GM21786 (cell line): ENCODE measurements at regions not wholly inside any gene's neighbourhood (a gene's known extent, or its start where the extent isn't known, plus 50 kb on each side); places are given as distances from the start of the nearest gene placed in this dataset.

ENCODE experiments used
- ATAC-seq: cut with Tn5 transposase; IDR thresholded peaks from one replicate; pipeline ENCODE4 v1.9.1; 2021; ENCODE audit not compliant: unreplicated experiment

GRCh38 chr6:88558981-88559380 is 392.8 kb upstream of the CNR1 start:
- no peak for ATAC-seq

DNA sequence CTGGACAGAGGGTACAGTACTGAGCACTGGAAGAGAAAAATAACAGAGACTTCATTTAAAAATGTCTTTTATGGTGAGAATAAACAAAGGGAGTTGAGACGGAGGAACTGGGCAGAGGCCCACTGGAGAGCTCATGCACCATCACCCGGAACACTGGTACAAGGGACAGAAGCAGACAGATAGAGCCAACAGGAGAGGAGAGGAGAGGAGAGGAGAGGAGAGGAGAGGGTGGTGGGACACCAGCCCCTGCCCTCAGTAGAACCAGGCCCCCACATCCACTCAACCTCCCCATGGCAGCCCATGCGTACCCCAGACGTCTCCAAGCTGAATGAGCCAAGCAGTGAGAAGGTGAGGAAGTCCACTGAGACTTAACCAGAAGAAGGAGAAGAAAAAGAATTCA is 390.5 kb upstream of the CNR1 start:
- no peak for ATAC-seq

DNA sequence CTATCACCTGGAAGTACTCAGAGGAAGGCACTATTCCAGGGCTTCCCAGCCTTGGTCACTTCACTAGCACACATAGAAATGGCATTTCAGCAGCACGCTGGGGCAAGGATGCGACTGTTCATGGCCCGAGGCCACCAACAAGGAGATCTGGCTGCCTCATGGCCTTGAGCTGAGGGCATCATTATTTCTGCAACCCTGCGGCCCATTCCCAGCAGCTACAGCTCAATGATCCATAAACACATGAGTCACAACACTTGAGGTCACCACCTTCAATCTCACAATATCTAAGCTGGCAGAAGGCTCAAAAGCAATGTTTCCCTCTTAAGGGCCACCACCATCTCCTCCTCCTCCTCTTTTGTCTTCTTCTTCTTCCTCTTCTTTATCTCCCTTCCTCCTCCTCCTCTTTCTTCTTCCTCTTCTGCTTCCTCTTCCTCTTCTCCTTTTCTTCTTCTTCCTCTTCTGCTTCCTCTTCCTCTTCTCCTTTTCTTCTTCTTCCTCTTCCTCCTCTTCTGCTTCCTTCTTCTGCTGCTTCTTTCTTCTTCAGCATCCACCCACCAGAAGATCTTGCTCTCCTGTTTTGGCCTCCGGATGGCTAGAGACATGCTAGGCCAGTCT is 382.9 kb upstream of the CNR1 start:
- no peak for ATAC-seq

- no peak for ATAC-seq
Measured at GRCh38 chr6:88547768-88548167, 381.6 kb upstream of the CNR1 start.

DNA sequence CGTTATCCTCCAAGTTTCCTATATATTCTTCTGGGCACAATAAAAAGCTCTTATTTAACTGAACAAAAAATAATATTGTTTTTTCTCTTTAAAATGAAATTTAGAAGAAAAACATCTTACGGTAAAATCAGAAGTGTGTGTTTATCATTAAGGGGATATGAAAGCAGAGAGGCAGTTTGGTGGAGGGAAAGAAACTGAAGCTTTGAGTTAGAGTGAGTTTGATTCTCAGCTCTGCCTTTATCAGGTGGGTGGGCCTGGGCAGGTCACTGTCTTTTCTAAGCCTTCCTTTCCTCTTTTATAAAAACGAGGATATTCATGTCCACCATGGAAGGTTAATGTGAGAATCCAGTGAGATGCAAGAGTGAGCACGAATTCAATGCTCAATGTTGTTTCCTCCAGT is 379.8 kb upstream of the CNR1 start:
- no peak for ATAC-seq

- no peak for ATAC-seq
Measured at GRCh38 chr6:88544986-88545612, 379.0 kb upstream of the CNR1 start.

DNA sequence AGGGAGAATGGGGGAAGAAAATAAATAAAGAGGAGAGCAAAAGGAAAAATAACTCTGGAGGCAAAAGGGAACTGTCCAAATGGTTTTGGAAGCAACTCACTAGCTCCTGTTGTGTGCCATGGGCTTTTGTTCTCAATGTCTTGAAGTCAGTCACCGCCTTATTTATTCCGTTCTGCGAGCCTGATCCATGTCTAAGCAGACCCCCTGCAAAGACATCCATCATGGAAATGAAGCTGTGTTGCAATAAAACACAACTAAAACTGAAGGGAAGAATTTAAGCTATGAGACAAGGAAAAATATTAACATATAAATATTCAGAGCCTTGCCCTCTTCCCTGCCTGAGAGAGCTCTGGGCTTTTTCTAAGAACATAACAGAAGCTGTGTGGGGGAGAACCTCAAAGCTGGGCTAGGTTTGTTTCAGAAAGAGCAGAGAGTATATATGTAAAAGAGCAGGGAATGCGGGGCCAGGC is 373.2 kb upstream of the CNR1 start:
- no peak for ATAC-seq

DNA sequence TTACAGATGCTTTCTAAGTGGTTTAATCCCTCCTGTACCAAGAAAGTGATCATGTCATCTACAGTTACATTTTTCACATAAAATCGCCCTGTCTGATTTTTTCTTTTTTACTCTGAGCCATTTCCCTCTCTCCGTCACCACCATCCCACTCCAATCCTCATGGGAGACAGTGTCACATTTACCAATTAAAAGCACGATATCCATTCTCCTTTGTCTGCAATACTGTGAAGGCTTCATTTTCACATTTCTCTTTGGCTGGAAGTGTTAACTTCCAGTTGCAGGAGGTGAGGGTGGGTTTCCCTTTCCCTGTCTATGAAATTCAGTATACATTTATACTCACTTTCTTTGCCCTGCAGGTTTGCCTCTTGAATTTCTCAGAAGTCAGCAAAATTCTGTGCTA is 372.7 kb upstream of the CNR1 start:
- no peak for ATAC-seq

DNA sequence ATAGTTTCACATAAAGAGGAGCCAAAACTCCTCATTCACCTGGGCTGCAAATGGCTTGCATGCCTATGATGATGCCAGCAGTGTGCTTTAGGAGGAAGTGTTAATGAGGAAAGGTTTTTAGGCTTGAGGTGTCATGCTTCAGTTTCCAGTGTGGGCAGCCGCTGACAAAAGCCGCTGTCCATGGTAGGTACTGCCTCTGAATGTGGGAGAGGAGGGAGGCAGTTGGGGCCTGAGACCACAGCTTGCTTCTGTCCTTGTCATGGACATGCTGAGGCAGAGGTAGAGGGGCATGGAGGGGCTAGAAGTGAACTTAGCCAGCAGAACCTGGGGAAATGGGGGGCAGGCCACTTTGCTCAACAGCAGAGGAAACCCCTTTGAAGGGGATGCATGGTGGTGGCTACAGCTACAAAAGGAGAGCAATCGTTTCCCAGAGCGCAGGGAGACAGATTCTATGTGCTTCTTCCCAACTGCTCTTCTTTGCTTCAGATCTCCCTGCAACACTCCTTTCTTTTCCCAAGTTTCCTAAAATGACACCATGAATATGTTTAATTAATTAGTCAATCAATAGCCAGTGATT is 372.1 kb upstream of the CNR1 start:
- no peak for ATAC-seq

- no peak for ATAC-seq
Measured at GRCh38 chr6:88536071-88536625, 370.0 kb upstream of the CNR1 start.

DNA sequence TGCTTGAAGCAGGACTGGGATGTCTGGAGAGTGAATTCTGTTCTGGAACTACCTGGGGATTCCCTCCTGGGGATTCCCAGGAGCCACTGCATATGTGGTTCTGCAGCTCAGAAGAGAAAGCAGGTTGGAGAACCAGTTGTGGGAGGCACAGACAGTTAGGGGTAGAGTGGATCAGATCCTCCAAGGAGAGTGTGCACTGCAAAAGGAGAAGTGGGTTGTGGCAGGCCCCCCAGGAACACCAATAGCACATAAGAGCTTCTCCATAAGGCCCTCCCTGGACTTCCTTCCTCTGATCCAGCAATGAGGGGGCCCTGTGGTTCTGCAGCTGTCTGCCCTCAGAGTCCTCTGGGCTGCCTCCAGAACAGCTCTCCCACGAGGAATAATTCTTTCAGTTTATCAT is 369.2 kb upstream of the CNR1 start:
- ATAC-seq: no peak

DNA sequence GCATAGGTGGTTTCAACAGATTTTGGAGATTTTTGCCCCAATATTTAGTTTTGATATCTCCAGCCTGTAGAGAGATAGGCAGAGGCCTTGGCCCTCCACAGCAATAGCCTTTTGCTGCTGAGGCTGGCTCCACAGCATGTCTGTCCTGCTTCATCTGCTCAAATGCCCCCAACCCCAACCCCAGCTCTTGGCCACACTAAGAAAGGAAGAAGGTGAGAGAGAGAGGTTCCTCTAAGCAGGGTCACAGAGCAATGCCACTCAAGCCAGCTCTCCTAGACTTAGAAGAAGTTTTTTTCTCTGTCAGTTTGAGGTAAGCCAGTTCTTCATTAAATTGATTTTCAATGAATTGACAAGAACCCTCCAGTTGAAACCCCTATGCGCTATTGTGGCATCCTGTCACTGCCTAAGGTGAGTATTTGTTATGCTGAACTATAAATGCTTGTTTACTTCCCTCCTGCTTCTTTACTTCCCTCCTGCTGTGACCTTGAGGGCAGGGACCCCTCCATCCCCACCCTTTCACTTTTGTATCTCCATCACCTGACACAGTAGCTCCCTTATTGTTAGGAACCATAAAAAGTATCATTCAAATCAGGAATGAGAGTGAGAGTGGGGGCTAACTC is 366.2 kb upstream of the CNR1 start:
- ATAC-seq: no peak

- ATAC-seq: no peak
Measured at GRCh38 chr6:88529726-88530125, 363.6 kb upstream of the CNR1 start.

DNA sequence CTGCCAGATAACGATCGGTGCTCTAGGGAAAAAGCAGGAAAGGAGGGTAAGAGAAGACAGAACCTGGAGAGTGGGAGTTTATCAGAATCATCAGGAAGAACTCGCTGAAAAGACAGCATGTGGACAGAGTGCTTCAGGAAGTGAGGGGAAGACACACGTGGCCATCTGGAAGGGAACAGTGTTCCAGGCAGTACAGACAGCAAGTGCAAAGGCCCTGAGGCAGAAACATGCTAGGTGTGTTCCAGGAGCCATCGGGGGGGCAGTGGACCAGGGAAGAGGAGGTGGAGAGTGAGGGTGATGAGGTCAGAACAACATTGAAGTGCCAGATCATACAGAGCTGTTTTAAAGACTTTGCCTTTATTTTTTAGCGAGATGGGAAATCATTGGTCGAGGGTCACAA is 354.3 kb upstream of the CNR1 start:
- ATAC-seq: no peak

DNA sequence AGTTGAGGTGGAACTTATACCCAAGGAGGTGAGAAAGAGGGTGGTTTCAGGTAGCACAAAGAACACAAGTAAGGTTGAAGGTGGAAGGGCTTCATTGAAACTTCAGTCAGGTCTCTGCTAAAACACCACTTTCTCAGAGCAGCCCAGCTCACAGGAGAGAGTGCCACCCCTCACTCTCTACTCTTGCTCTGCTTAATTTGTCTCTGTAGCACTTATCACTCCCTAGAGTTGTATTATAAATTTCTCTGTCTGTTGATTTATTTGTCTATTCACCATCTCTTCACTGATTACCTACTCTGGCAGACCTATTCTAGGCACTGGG is 353.8 kb upstream of the CNR1 start:
- no peak for ATAC-seq

DNA sequence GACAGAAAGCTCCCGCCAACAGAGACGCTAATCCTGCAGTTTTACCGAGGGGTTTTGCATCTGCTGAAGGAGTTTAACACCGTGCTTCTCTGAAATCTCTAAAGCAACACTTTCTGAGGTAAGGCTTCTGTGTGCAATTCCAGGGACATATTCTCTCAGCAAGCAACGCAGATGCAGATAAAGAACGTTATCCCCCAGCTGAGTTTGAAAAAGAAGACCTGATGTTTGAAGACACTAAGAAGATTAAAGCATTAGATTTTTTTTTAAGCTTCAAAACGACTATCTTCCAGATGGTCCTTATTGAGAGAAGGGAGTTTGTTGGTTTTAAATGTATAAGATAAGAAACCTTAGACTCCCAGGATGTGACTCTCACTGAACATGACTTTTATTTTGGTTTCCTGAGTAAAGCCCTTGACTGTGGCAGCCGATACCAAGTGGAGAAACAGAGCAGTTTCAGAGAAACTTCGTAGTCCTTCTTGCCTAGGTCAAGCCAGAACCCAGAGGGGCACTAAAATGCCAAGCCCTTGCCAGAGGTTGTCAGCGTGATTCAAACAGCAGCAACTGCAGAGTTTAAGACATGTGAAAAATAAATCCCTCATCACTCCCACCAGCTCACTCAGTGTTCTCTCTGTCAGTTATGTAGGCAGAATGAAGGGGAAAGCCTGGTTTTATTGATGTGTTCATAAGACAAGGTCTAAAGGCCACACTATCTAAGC is 353.3 kb upstream of the CNR1 start:
- no peak for ATAC-seq

DNA sequence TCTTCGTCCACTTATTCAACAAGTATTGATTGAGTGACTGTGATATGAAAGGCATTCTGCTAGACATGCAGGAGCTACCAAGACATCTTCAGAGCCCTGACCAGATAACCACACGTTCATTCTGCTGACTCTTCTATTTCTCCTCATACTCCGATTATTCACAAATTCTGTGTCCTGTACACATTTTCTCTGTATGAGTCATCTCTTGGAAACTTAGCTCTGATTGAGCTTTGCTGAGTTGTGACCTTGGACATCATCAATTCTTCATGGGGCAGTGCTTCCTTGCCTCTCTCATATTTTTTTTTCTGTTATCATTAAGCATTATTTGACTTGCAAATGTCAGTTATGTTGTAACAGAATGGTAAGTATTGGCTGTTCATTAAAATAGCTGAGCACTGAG is 351.6 kb upstream of the CNR1 start:
- ATAC-seq: no peak

DNA sequence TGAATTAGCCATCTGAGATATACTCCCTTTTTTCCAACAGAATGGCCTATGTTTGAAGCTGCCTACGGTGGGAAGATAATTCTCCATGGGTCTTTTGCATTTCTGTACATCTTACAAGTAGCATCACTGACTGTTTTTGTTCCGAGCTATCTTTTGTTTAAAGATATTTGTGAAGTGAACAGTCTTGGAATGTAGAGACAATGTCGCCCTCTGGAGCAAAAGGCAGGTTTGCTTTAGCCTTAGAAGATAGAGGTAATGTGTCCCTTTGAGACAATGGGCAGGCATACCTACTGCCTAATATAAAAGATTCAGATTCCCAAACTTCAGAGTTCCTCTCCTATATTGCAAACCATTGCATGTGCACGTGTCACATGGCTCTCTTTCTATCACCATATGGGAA is 347.8 kb upstream of the CNR1 start:
- no peak for ATAC-seq

- no peak for ATAC-seq
Measured at GRCh38 chr6:88513471-88513870, 347.3 kb upstream of the CNR1 start.

GRCh38 chr6:88512951-88513350 is 346.8 kb upstream of the CNR1 start:
- ATAC-seq: no peak

DNA sequence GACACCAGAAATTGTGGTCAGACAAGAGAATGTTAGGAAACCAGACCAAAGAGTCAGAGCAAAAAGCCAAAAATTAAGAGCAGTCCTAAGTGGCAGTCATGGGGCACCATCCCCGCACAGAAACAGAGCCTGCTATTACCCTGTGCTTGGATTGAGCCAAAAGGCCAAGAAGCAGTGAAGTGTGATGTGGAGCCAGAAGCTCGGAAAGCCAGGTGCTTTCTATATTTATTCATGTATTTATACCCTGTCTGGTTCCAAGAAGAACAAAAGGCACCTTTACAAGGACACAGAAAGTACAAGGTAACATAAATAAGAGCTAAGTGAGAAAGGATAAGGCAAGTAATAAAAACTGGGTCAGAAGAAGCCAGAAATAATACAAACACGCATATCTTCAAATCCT is 336.2 kb upstream of the CNR1 start:
- no peak for ATAC-seq
